HUES48 (cell line): ENCODE measurements at regions not wholly inside any gene's neighbourhood (a gene's known extent, or its start where the extent isn't known, plus 50 kb on each side); places are given as distances from the start of the nearest gene placed in this dataset.

Source experiments
- H3K27ac ChIP-seq: one replicate; pipeline ENCODE4 v1.7.0; 2013; ENCODE audit warnings: low read depth, low read length, inconsistent platforms
- H3K27me3 ChIP-seq: 2 replicates; pipeline ENCODE4 v1.6.1; 2013; ENCODE audit warnings: mild to moderate bottlenecking, low read length; ENCODE audit not compliant: control insufficient read depth, insufficient read depth
- H3K36me3 ChIP-seq: 2 replicates; pipeline ENCODE4 v1.6.1; 2013; ENCODE audit warnings: low read length; ENCODE audit not compliant: control insufficient read depth, insufficient read depth
- H3K4me1 ChIP-seq: 2 replicates; pipeline ENCODE4 v1.6.1; 2013; ENCODE audit warnings: mild to moderate bottlenecking, low read length; ENCODE audit not compliant: control insufficient read depth, insufficient read depth
- H3K4me3 ChIP-seq: 2 replicates; pipeline ENCODE4 v1.5.1; 2013; ENCODE audit warnings: mild to moderate bottlenecking, low read depth, low read length
- H3K9ac ChIP-seq: 2 replicates; pipeline ENCODE4 v1.6.1; 2013; ENCODE audit warnings: mild to moderate bottlenecking, low read depth, low read length, moderate library complexity
- H3K9me3 ChIP-seq: 2 replicates; pipeline ENCODE4 v1.6.1; 2013; ENCODE audit warnings: low read length; ENCODE audit not compliant: control insufficient read depth, insufficient read depth

GRCh38 chr5:158277276-158277675 is 418.3 kb upstream of the CLINT1 start:
- no peak overlapping the region for H3K9ac ChIP-seq
- no peaks in the 10 kb centered on the region for H3K9me3 ChIP-seq
- peaks cover 3% of the 10 kb centered on the region; the same call in 1 of the 2 replicates for H3K27me3 ChIP-seq
- no peaks in the 10 kb centered on the region for H3K36me3 ChIP-seq
- no peak overlapping the region for H3K27ac ChIP-seq
- H3K4me1 ChIP-seq, result peaks cover 18% of the 10 kb centered on the region
- no peak overlapping the region for H3K4me3 ChIP-seq

- peaks cover 3% of the 10 kb centered on the region; the same call in 1 of the 2 replicates for H3K27me3 ChIP-seq
- no peak overlapping the region for H3K27ac ChIP-seq
- no peaks in the 10 kb centered on the region for H3K36me3 ChIP-seq
- H3K4me3 ChIP-seq, result no peak overlapping the region
- peaks cover 23% of the 10 kb centered on the region for H3K4me1 ChIP-seq
- H3K9ac ChIP-seq, result no peak overlapping the region
- no peaks in the 10 kb centered on the region for H3K9me3 ChIP-seq
Observed at GRCh38 chr5:158276692-158277091, 417.7 kb upstream of the CLINT1 start.

- H3K27me3 ChIP-seq, result peaks cover 3% of the 10 kb centered on the region; the same call in 1 of the 2 replicates
- peaks cover 23% of the 10 kb centered on the region for H3K4me1 ChIP-seq
- no peak overlapping the region for H3K4me3 ChIP-seq
- no peak overlapping the region for H3K27ac ChIP-seq
- H3K9ac ChIP-seq, result no peak overlapping the region
- no peaks in the 10 kb centered on the region for H3K9me3 ChIP-seq
- no peaks in the 10 kb centered on the region for H3K36me3 ChIP-seq
Observed at GRCh38 chr5:158275511-158275910, 416.6 kb upstream of the CLINT1 start.

GRCh38 chr5:158273035-158273434 is 414.1 kb upstream of the CLINT1 start:
- Histone ChIP-seq H3K4me3 (no peak overlapping the region), H3K9me3 (no peaks in the 10 kb centered on the region), H3K9ac (no peak overlapping the region), H3K27me3 (peaks cover 3% of the 10 kb centered on the region; the same call in 1 of the 2 replicates), H3K27ac (peak overlapping the region; percentile 83), H3K4me1 (peaks cover 23% of the 10 kb centered on the region), H3K36me3 (no peaks in the 10 kb centered on the region)

- Histone ChIP-seq H3K4me1 (peaks cover 23% of the 10 kb centered on the region), H3K27ac (peak overlapping the region; percentile 83), H3K4me3 (peak overlapping the region; percentile 22; the same call in 1 of the 2 replicates), H3K36me3 (no peaks in the 10 kb centered on the region), H3K9me3 (no peaks in the 10 kb centered on the region), H3K27me3 (peaks cover 3% of the 10 kb centered on the region; the same call in 1 of the 2 replicates), H3K9ac (no peak overlapping the region)
Observed at GRCh38 chr5:158272409-158272808, 413.5 kb upstream of the CLINT1 start.

- Histone ChIP-seq H3K4me1 (peaks cover 23% of the 10 kb centered on the region), H3K36me3 (no peaks in the 10 kb centered on the region), H3K9ac (no peak overlapping the region), H3K27ac (no peak overlapping the region), H3K27me3 (peaks cover 3% of the 10 kb centered on the region; the same call in 1 of the 2 replicates), H3K9me3 (no peaks in the 10 kb centered on the region), H3K4me3 (no peak overlapping the region)
Observed at GRCh38 chr5:158270996-158271554, 412.1 kb upstream of the CLINT1 start.

- no peak overlapping the region for H3K9ac ChIP-seq
Observed at GRCh38 chr5:158268286-158268685, 409.3 kb upstream of the CLINT1 start.

GRCh38 chr5:158267228-158267627 is 408.3 kb upstream of the CLINT1 start:
- Histone ChIP-seq H3K4me1 (peaks cover 5% of the 10 kb centered on the region), H3K4me3 (no peak overlapping the region), H3K9me3 (no peaks in the 10 kb centered on the region), H3K27me3 (no peaks in the 10 kb centered on the region), H3K9ac (no peak overlapping the region), H3K27ac (no peak overlapping the region), H3K36me3 (no peaks in the 10 kb centered on the region)

More at GRCh38 chr5:158268286-158268685, 409.3 kb upstream of the CLINT1 start:
- Histone ChIP-seq H3K36me3 (no peaks in the 10 kb centered on the region), H3K9me3 (no peaks in the 10 kb centered on the region), H3K4me1 (peaks cover 15% of the 10 kb centered on the region), H3K27ac (no peak overlapping the region), H3K27me3 (no peaks in the 10 kb centered on the region), H3K4me3 (no peak overlapping the region)

GRCh38 chr5:158265931-158266700 is 407.2 kb upstream of the CLINT1 start:
- H3K4me3 ChIP-seq, result no peak overlapping the region
- H3K4me1 ChIP-seq, result no peaks in the 10 kb centered on the region
- no peak overlapping the region for H3K27ac ChIP-seq
- no peaks in the 10 kb centered on the region for H3K27me3 ChIP-seq
- no peak overlapping the region for H3K9ac ChIP-seq
- H3K36me3 ChIP-seq, result no peaks in the 10 kb centered on the region
- no peaks in the 10 kb centered on the region for H3K9me3 ChIP-seq

GRCh38 chr5:158265346-158265745 is 406.4 kb upstream of the CLINT1 start:
- Histone ChIP-seq H3K4me3 (no peak overlapping the region), H3K27ac (no peak overlapping the region), H3K9ac (no peak overlapping the region), H3K9me3 (no peaks in the 10 kb centered on the region), H3K4me1 (no peaks in the 10 kb centered on the region), H3K27me3 (no peaks in the 10 kb centered on the region), H3K36me3 (no peaks in the 10 kb centered on the region)

GRCh38 chr5:158264264-158264663 is 405.3 kb upstream of the CLINT1 start:
- Histone ChIP-seq H3K9ac (no peak overlapping the region), H3K27ac (no peak overlapping the region), H3K4me3 (no peak overlapping the region), H3K4me1 (no peaks in the 10 kb centered on the region), H3K36me3 (no peaks in the 10 kb centered on the region), H3K27me3 (no peaks in the 10 kb centered on the region), H3K9me3 (no peaks in the 10 kb centered on the region)
